H1 (cell line): ENCODE measurements at regions not wholly inside any gene's neighbourhood (a gene's known extent, or its start where the extent isn't known, plus 50 kb on each side); places are given as distances from the start of the nearest gene placed in this dataset.

ENCODE experiments used
- CTCF ChIA-PET: fragments of 300-600 bp; sonication (Branson Sonifier 250); formaldehyde crosslinking; loops from one replicate; lab custom pipeline; 2021; ENCODE audit not compliant: partially characterized antibody; lab: Charles Lee
- POLR2A ChIA-PET: fragments of 300-600 bp; sonication (Branson Sonifier 250); formaldehyde crosslinking; loops from one replicate; lab custom pipeline; 2021; ENCODE audit warnings: inconsistent platforms; ENCODE audit not compliant: partially characterized antibody; lab: Charles Lee
- DNase-seq, 2 experiments: peaks; one replicate each; pipeline versions ENCODE4 v3.0.0 to v3.0.0-alpha.2; 2010 to 2022; ENCODE audit warnings: low spot score in 2 of 2, low read depth in 1 of 2, mixed read lengths in 1 of 2
- FAIRE-seq: peaks from 2 replicates; lab custom pipeline; 2011; peaks lifted over from hg19 to GRCh38; lab: Jason Lieb, UNC
- H2AFZ ChIP-seq: 2 replicates; pipeline ENCODE4 v1.8.1; 2012; ENCODE audit warnings: low read length, inconsistent platforms
- H2AK5ac ChIP-seq: 2 replicates; pipeline ENCODE4 v1.6.1; 2013; ENCODE audit warnings: low read depth, low read length
- H2BK120ac ChIP-seq: replicated peaks from 2 replicates; pipeline ENCODE3; 2013; ENCODE audit warnings: low read depth, low read length, inconsistent platforms
- H2BK12ac ChIP-seq: 2 replicates; pipeline ENCODE4 v1.6.1; 2013; ENCODE audit warnings: low read depth, low read length
- H2BK15ac ChIP-seq: 2 replicates; pipeline ENCODE4 v1.6.1; 2013; ENCODE audit warnings: low read length
- H2BK20ac ChIP-seq: 2 replicates; pipeline ENCODE4 v1.6.1; 2013; ENCODE audit warnings: low read length
- H2BK5ac ChIP-seq: 2 replicates; pipeline ENCODE4 v1.6.1; 2013; ENCODE audit warnings: low read depth, low read length
- H3K14ac ChIP-seq: 2 replicates; pipeline ENCODE4 v1.6.1; 2013; ENCODE audit warnings: inconsistent platforms; ENCODE audit not compliant: insufficient read length
- H3K18ac ChIP-seq: 2 replicates; pipeline ENCODE4 v1.6.1; 2013; ENCODE audit warnings: low read length; ENCODE audit errors: extremely low read depth
- H3K23ac ChIP-seq: 2 replicates; pipeline ENCODE4 v1.6.1; 2013; ENCODE audit warnings: inconsistent platforms; ENCODE audit not compliant: insufficient read length
- H3K23me2 ChIP-seq: 2 replicates; pipeline ENCODE4 v1.6.1; 2013; ENCODE audit warnings: low read depth, low read length
- H3K27ac ChIP-seq: 2 replicates; pipeline ENCODE4 v1.6.1; 2011; ENCODE audit warnings: low read depth, low read length, inconsistent platforms
- H3K27me3 ChIP-seq, 4 experiments: replicated peaks in 1 of 4; 1 replicate in 1 of 4; 2 replicates in 3 of 4; pipeline versions ENCODE4 v1.6.1 to v1.8.1; 2011 to 2013; ENCODE audit warnings: low read length in 3 of 4, mild to moderate bottlenecking in 3 of 4, inconsistent platforms in 2 of 4, mixed read lengths in 2 of 4, moderate library complexity in 1 of 4; ENCODE audit not compliant: control insufficient read depth in 3 of 4, insufficient read depth in 3 of 4; ENCODE audit errors: extremely low read depth in 1 of 4
- H3K36me3 ChIP-seq, 4 experiments: 2 replicates each; pipeline versions ENCODE4 v1.6.1 to v1.8.1; 2011 to 2013; ENCODE audit warnings: mild to moderate bottlenecking in 4 of 4, low read length in 3 of 4, moderate library complexity in 2 of 4, control low read depth in 1 of 4, inconsistent platforms in 1 of 4; ENCODE audit not compliant: insufficient read depth in 4 of 4, control insufficient read depth in 2 of 4
- H3K4ac ChIP-seq: replicated peaks from 2 replicates; pipeline ENCODE3; 2013; ENCODE audit warnings: low read length, low read depth, mixed read lengths, inconsistent platforms; ENCODE audit not compliant: insufficient read length
- H3K4me1 ChIP-seq, 4 experiments: replicated peaks in 1 of 4; 1 replicate in 1 of 4; 2 replicates in 3 of 4; pipeline versions ENCODE4 v1.6.1 to v1.8.1; 2011 to 2013; ENCODE audit warnings: low read length in 3 of 4, inconsistent platforms in 2 of 4, mixed read lengths in 1 of 4; ENCODE audit not compliant: insufficient read depth in 4 of 4, control insufficient read depth in 3 of 4
- H3K4me2 ChIP-seq, 2 experiments: 2 replicates each; pipeline versions ENCODE4 v1.6.1 to v1.8.1; 2011 to 2013; ENCODE audit warnings: low read depth in 2 of 2, low read length in 2 of 2, control low read depth in 1 of 2, inconsistent platforms in 1 of 2, mild to moderate bottlenecking in 1 of 2; ENCODE audit not compliant: insufficient read depth in 1 of 2
- H3K4me3 ChIP-seq, 4 experiments: fragments of 200-600, 300-600 bp in 1 of 4; sonication (generic), shearing (Covaris generic), sonication (Bioruptor Twin) in 1 of 4; 2 replicates each; pipeline versions ENCODE4 v1.5.1 to v1.8.1; 2011 to 2016; ENCODE audit warnings: low read length in 4 of 4, low read depth in 3 of 4, control low read depth in 2 of 4, inconsistent platforms in 2 of 4, mild to moderate bottlenecking in 2 of 4, mixed read lengths in 1 of 4, moderate library complexity in 1 of 4; ENCODE audit not compliant: insufficient read depth in 2 of 4; ENCODE audit errors: extremely low read depth in 1 of 4
- H3K56ac ChIP-seq: replicated peaks from 2 replicates; pipeline ENCODE3; 2013; ENCODE audit warnings: low read depth, mild to moderate bottlenecking, mixed read lengths, low read length, inconsistent platforms; ENCODE audit not compliant: insufficient read length
- H3K79me1 ChIP-seq: 2 replicates; pipeline ENCODE4 v1.6.1; 2013; ENCODE audit warnings: low read depth, low read length, control low read depth
- H3K79me2 ChIP-seq, 2 experiments: 2 replicates each; pipeline versions ENCODE4 v1.6.1 to v1.8.1; 2012 to 2013; ENCODE audit warnings: low read length in 2 of 2, mild to moderate bottlenecking in 2 of 2, inconsistent platforms in 1 of 2; ENCODE audit not compliant: insufficient read depth in 2 of 2, control insufficient read depth in 1 of 2
- H3K9ac ChIP-seq, 4 experiments: replicated peaks in 1 of 4; 1 replicate in 1 of 4; 2 replicates in 3 of 4; pipeline versions ENCODE4 v1.6.1 to v1.8.1; 2011 to 2013; ENCODE audit warnings: low read depth in 3 of 4, low read length in 3 of 4, control low read depth in 2 of 4, mild to moderate bottlenecking in 2 of 4, moderate library complexity in 2 of 4, inconsistent platforms in 1 of 4; ENCODE audit errors: extremely low read depth in 1 of 4
- H3K9me3 ChIP-seq, 2 experiments: 2 replicates each; pipeline versions ENCODE4 v1.6.1 to v1.8.1; 2012 to 2013; ENCODE audit warnings: mild to moderate bottlenecking in 2 of 2, moderate library complexity in 2 of 2, control low read depth in 1 of 2, inconsistent platforms in 1 of 2, low read depth in 1 of 2, low read length in 1 of 2, mixed read lengths in 1 of 2; ENCODE audit not compliant: insufficient read depth in 2 of 2
- H4K20me1 ChIP-seq, 2 experiments: replicated peaks in 1 of 2; 2 replicates each; pipeline versions ENCODE3 to v1.8.1; 2011 to 2013; ENCODE audit warnings: inconsistent platforms in 2 of 2, low read length in 2 of 2, mild to moderate bottlenecking in 1 of 2; ENCODE audit not compliant: insufficient read depth in 2 of 2, control insufficient read depth in 1 of 2
- H4K5ac ChIP-seq: 2 replicates; pipeline ENCODE4 v1.6.1; 2013; ENCODE audit warnings: low read length, low read depth, mixed read lengths, inconsistent platforms; ENCODE audit not compliant: insufficient read length
- H4K8ac ChIP-seq: 2 replicates; pipeline ENCODE4 v1.8.0; 2013; ENCODE audit warnings: mild to moderate bottlenecking, moderate library complexity, low read length, inconsistent platforms; ENCODE audit not compliant: insufficient read depth; ENCODE audit errors: extremely low read depth
- H4K91ac ChIP-seq: replicated peaks from 2 replicates; pipeline ENCODE3; 2013; ENCODE audit warnings: low read length, mixed read lengths, inconsistent platforms; ENCODE audit not compliant: insufficient read length
- KDM1A ChIP-seq: fragments of 200-600, 300-600 bp; sonication (generic); IDR thresholded peaks from 2 replicates; pipeline ENCODE4 v1.7.1; 2016; ENCODE audit warnings: mild to moderate bottlenecking, low read length, borderline replicate concordance
- WGBS, 2 experiments: shearing (Covaris generic) in 1 of 2; methylation state at CpG; one replicate each; pipeline versions ENCODE4 v1.1.6 to v1.1.7; 2013 to 2015; ENCODE audit warnings: low lambda C conversion rate in 2 of 2, mixed read lengths in 2 of 2, inconsistent platforms in 1 of 2, low coverage in 1 of 2, missing lambda C conversion rate in 1 of 2; ENCODE audit not compliant: insufficient replicate concordance in 2 of 2, insufficient coverage in 1 of 2, insufficient read length in 1 of 2; ENCODE audit errors: extremely low coverage in 1 of 2, missing lambda C conversion rate in 1 of 2; 5-methylcytosine and 5-hydroxymethylcytosine counted together

DNA sequence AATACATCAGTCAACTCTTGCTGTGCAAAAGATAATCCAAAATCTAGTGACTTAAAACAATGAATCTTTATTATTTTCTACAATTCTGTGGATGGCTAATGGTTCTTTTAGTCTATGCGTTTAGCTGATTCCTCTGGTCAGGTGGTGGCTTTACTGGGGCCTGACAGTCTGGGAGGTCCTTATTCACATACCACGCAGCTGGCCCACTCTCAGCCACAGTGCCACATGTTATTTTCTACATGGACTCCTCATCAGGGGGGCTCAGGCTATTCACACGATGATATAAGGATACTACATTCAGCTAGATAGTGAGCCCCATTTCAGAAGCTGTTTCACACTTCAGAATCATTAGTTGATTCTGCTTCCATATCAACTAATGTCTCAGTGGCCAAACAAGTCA is 287.5 kb upstream of the MGAT4C start:
- H2BK5ac ChIP-seq: no peak overlapping the region
- no peak overlapping the region for H2BK120ac ChIP-seq
- no peak overlapping the region for H3K14ac ChIP-seq
- no peak overlapping the region for H3K4me2 ChIP-seq
- no peak overlapping the region for H4K8ac ChIP-seq
- H3K9ac ChIP-seq: no peak overlapping the region
- no peak overlapping the region for H3K56ac ChIP-seq
- H2AFZ ChIP-seq: no peak overlapping the region
- no peaks in the 10 kb centered on the region for H4K20me1 ChIP-seq
- FAIRE-seq: no peak
- no peaks in the 10 kb centered on the region for H3K36me3 ChIP-seq
- no peaks in the 10 kb centered on the region for H3K23me2 ChIP-seq
- no peak overlapping the region for H3K27ac ChIP-seq
- H3K18ac ChIP-seq: no peak overlapping the region
- no peaks in the 10 kb centered on the region for H3K79me2 ChIP-seq
- no peak overlapping the region for H3K4ac ChIP-seq
- POLR2A ChIA-PET: no interaction called here
- H3K4me1 ChIP-seq: no peaks in the 10 kb centered on the region
- no peak overlapping the region for H2BK12ac ChIP-seq
- no peak overlapping the region for H2BK20ac ChIP-seq
- H4K91ac ChIP-seq: no peak overlapping the region
- no peak overlapping the region for H4K5ac ChIP-seq
- H3K9me3 ChIP-seq: no peaks in the 10 kb centered on the region
- H2BK15ac ChIP-seq: no peak overlapping the region
- H3K79me1 ChIP-seq: no peaks in the 10 kb centered on the region
- H2AK5ac ChIP-seq: no peak overlapping the region
- DNase-seq: no peak
- H3K27me3 ChIP-seq: no peaks in the 10 kb centered on the region
- no peak for TF ChIP-seq KDM1A
- TF ChIP-seq, all 59 proteins: peak for 0
- whole genome bisulfite sequencing, 2 experiments: 47% methylated on average over 3 of the region's 3 CpGs; no CpG with 5 or more reads in 1 of the 2 experiments
- CTCF ChIA-PET: no interaction called here
- Histone ChIP-seq H3K4me3 (no peak overlapping the region), H3K23ac (no peak overlapping the region)
